ENCODE measurements at regions not wholly inside any gene's neighbourhood (a gene's known extent, or its start where the extent isn't known, plus 50 kb on each side); places are given as distances from the start of the nearest gene placed in this dataset.

DNA sequence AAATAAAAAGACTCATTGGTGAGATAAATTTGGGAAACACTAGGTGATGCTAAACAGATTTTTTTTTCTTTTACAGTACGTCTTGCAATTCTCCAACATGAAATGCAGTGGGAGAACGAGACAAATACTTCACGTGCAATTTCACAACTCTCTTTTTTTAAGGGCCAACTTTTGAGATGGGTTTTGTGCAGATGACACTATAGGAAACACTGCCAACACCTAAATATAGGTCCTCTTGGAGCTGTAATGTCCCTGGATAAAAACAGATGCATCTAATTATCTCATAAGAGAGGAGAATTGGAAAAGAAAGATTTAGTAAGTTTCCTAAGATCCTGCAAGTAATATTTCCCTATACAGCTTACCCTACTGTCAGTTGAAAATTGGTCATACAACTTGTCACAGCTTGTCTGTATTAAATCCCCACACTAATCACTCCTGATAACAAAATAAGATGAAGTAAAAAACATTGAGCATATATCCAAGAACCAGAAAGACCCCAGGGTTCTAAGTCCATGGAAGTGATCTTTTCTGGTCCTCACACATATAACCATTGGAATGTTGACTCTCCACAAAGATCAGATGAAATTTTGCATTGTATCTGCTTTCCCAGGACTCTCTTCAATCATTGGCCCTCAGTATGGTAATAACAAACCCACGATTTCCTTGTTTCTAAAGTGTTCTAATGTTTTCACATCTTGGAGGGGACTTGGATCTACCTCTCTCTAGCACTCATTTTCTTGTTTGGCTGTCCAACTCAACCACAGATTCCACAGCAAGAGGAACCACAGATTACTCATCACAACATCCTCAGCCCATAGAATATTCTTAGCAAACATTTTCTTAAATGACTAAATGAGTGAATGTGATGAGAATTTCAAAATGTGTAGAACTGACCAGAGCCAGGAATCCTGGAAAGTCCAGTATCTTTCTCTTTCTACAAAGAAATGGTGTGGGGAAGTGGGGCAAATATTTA lies 769.4 kb upstream of the USP15 start:
- Histone ChIP-seq H3K27ac (ENCODE audit: low read depth, low read length) (no peak overlapping the region), H3K4me1 (ENCODE audit: control insufficient read depth in 2 of 2, insufficient read depth in 2 of 2, low read length in 2 of 2) (no peaks in the 10 kb centered on the region), H3K27me3 (ENCODE audit: control insufficient read depth in 2 of 2, insufficient read depth in 2 of 2, low read length in 2 of 2) (no peaks in the 10 kb centered on the region), H3K4me3 (ENCODE audit: low read length) (no peak overlapping the region), H3K36me3 (ENCODE audit: control insufficient read depth in 2 of 3, insufficient read depth in 3 of 3, low read length in 3 of 3) (no peaks in the 10 kb centered on the region), H3K9me3 (ENCODE audit: control insufficient read depth in 2 of 3, low read length in 3 of 3) (no peaks in the 10 kb centered on the region)
- Mint-ChIP-seq H3K4me3 (no peak overlapping the region), H3K9me3 (peaks cover 0 to 6% (median 0%) of the 10 kb centered on the region in 11 donors), H3K27ac (no peak overlapping the region), H3K36me3 (no peaks in the 10 kb centered on the region), H3K27me3 (no peaks in the 10 kb centered on the region), H3K4me1 (no peaks in the 10 kb centered on the region)
- DNase-seq (no peak), ATAC-seq (no peak)
- ChIA-PET POLR2A (no interaction called here), CTCF (interaction anchor here (0.6 kb wide), 1 partner anchor 136 kb away, joined by 4 read pairs; no protein-coding TSS in a partner anchor)
- intact Hi-C loops (cut with micrococcal nuclease) = no loop called here

GRCh38 chr12:61502179-61502578 lies 758.0 kb upstream of the USP15 start:
- ATAC-seq = no peak
- Mint-ChIP-seq H3K27me3 (peaks cover 0 to 6% (median 0%) of the 10 kb centered on the region in 5 donors), H3K36me3 (no peaks in the 10 kb centered on the region), H3K4me1 (peaks cover 0 to 3% (median 0%) of the 10 kb centered on the region in 7 donors), H3K27ac (no peak overlapping the region), H3K9me3 (peaks cover 0 to 6% (median 0%) of the 10 kb centered on the region in 11 donors), H3K4me3 (no peak overlapping the region)
- intact Hi-C loops (cut with micrococcal nuclease) = no loop called here
- no peaks in the 10 kb centered on the region for H3K36me3 ChIP-seq (ENCODE audit: control insufficient read depth in 2 of 3, insufficient read depth in 3 of 3, low read length in 3 of 3)
- no peaks in the 10 kb centered on the region for H3K4me1 ChIP-seq (ENCODE audit: control insufficient read depth in 2 of 2, insufficient read depth in 2 of 2, low read length in 2 of 2)
- H3K9me3 ChIP-seq (ENCODE audit: control insufficient read depth in 2 of 3, low read length in 3 of 3) = no peaks in the 10 kb centered on the region
- no peak overlapping the region for H3K27ac ChIP-seq (ENCODE audit: low read depth, low read length)
- no peak for DNase-seq
- H3K27me3 ChIP-seq (ENCODE audit: control insufficient read depth in 2 of 2, insufficient read depth in 2 of 2, low read length in 2 of 2) = no peaks in the 10 kb centered on the region
- H3K4me3 ChIP-seq (ENCODE audit: low read length) = no peak overlapping the region
- ChIA-PET CTCF (no interaction called here), POLR2A (interaction anchor here (0.6 kb wide), 1 partner anchor 95 kb away, joined by 3 read pairs; no protein-coding TSS in a partner anchor)

- CTCF ChIA-PET = no interaction called here
- Histone ChIP-seq H3K4me3 (ENCODE audit: low read length) (no peak overlapping the region), H3K4me1 (ENCODE audit: control insufficient read depth in 2 of 2, insufficient read depth in 2 of 2, low read length in 2 of 2) (no peaks in the 10 kb centered on the region), H3K27me3 (ENCODE audit: control insufficient read depth in 2 of 2, insufficient read depth in 2 of 2, low read length in 2 of 2) (no peaks in the 10 kb centered on the region), H3K27ac (ENCODE audit: low read depth, low read length) (no peak overlapping the region), H3K36me3 (ENCODE audit: control insufficient read depth in 2 of 3, insufficient read depth in 3 of 3, low read length in 3 of 3) (no peaks in the 10 kb centered on the region), H3K9me3 (ENCODE audit: control insufficient read depth in 2 of 3, low read length in 3 of 3) (no peaks in the 10 kb centered on the region)
- no peak for ATAC-seq
- peaks cover 0 to 3% (median 0%) of the 10 kb centered on the region in 7 donors for H3K4me1 Mint-ChIP-seq
- no peaks in the 10 kb centered on the region for H3K36me3 Mint-ChIP-seq
- no peak overlapping the region for H3K4me3 Mint-ChIP-seq
- H3K9me3 Mint-ChIP-seq = peaks cover 0 to 3% (median 0%) of the 10 kb centered on the region in 11 donors
- DNase-seq = no peak
- intact Hi-C loops (cut with micrococcal nuclease) = no loop called here
- H3K27ac Mint-ChIP-seq = no peak overlapping the region
- H3K27me3 Mint-ChIP-seq = peaks cover 0 to 6% (median 0%) of the 10 kb centered on the region in 5 donors
- POLR2A ChIA-PET = no interaction called here
Measured at GRCh38 chr12:61504396-61505080, 755.7 kb upstream of the USP15 start.

GRCh38 chr12:61513499-61513898 lies 746.7 kb upstream of the USP15 start:
- DNase-seq (no peak), ATAC-seq (no peak)
- Mint-ChIP-seq H3K27me3 (no peaks in the 10 kb centered on the region), H3K4me1 (no peaks in the 10 kb centered on the region), H3K9me3 (peaks cover 0 to 2% (median 0%) of the 10 kb centered on the region in 11 donors), H3K36me3 (no peaks in the 10 kb centered on the region), H3K4me3 (no peak overlapping the region), H3K27ac (no peak overlapping the region)
- H3K27me3 ChIP-seq (ENCODE audit: control insufficient read depth in 2 of 2, insufficient read depth in 2 of 2, low read length in 2 of 2) = no peaks in the 10 kb centered on the region
- ChIA-PET POLR2A (no interaction called here), CTCF (no interaction called here)
- no peaks in the 10 kb centered on the region for H3K9me3 ChIP-seq (ENCODE audit: control insufficient read depth in 2 of 3, low read length in 3 of 3)
- H3K4me3 ChIP-seq (ENCODE audit: low read length) = no peak overlapping the region
- H3K4me1 ChIP-seq (ENCODE audit: control insufficient read depth in 2 of 2, insufficient read depth in 2 of 2, low read length in 2 of 2) = no peaks in the 10 kb centered on the region
- no peak overlapping the region for H3K27ac ChIP-seq (ENCODE audit: low read depth, low read length)
- intact Hi-C loops (cut with micrococcal nuclease) = no loop called here
- H3K36me3 ChIP-seq (ENCODE audit: control insufficient read depth in 2 of 3, insufficient read depth in 3 of 3, low read length in 3 of 3) = no peaks in the 10 kb centered on the region

- DNase-seq = no peak
- H3K27ac Mint-ChIP-seq = no peak overlapping the region
- no peaks in the 10 kb centered on the region for H3K4me1 Mint-ChIP-seq
- H3K36me3 ChIP-seq (ENCODE audit: control insufficient read depth in 2 of 3, insufficient read depth in 3 of 3, low read length in 3 of 3) = no peaks in the 10 kb centered on the region
- ChIA-PET CTCF (no interaction called here), POLR2A (no interaction called here)
- no peaks in the 10 kb centered on the region for H3K9me3 ChIP-seq (ENCODE audit: control insufficient read depth in 2 of 3, low read length in 3 of 3)
- no peak overlapping the region for H3K4me3 Mint-ChIP-seq
- intact Hi-C loops (cut with micrococcal nuclease) = no loop called here
- no peaks in the 10 kb centered on the region for H3K27me3 Mint-ChIP-seq
- no peak overlapping the region for H3K4me3 ChIP-seq (ENCODE audit: low read length)
- no peaks in the 10 kb centered on the region for H3K27me3 ChIP-seq (ENCODE audit: control insufficient read depth in 2 of 2, insufficient read depth in 2 of 2, low read length in 2 of 2)
- ATAC-seq = no peak
- H3K4me1 ChIP-seq (ENCODE audit: control insufficient read depth in 2 of 2, insufficient read depth in 2 of 2, low read length in 2 of 2) = no peaks in the 10 kb centered on the region
- H3K9me3 Mint-ChIP-seq = peaks cover 0 to 2% (median 0%) of the 10 kb centered on the region in 11 donors
- H3K36me3 Mint-ChIP-seq = no peaks in the 10 kb centered on the region
- H3K27ac ChIP-seq (ENCODE audit: low read depth, low read length) = no peak overlapping the region
Measured at GRCh38 chr12:61514016-61514415, 746.2 kb upstream of the USP15 start.

GRCh38 chr12:61521258-61521657 lies 738.9 kb upstream of the USP15 start:
- H3K36me3 Mint-ChIP-seq = no peaks in the 10 kb centered on the region
- no peak overlapping the region for H3K27ac Mint-ChIP-seq
- peaks cover 0 to 6% (median 0%) of the 10 kb centered on the region in 5 donors for H3K27me3 Mint-ChIP-seq
- no peaks in the 10 kb centered on the region for H3K4me1 ChIP-seq (ENCODE audit: control insufficient read depth in 2 of 2, insufficient read depth in 2 of 2, low read length in 2 of 2)
- DNase-seq (no peak), ATAC-seq (no peak)
- ChIA-PET CTCF (no interaction called here), POLR2A (no interaction called here)
- peaks cover 0 to 5% (median 0%) of the 10 kb centered on the region in 11 donors for H3K9me3 Mint-ChIP-seq
- H3K36me3 ChIP-seq (ENCODE audit: control insufficient read depth in 2 of 3, insufficient read depth in 3 of 3, low read length in 3 of 3) = no peaks in the 10 kb centered on the region
- H3K9me3 ChIP-seq (ENCODE audit: control insufficient read depth in 2 of 3, low read length in 3 of 3) = no peaks in the 10 kb centered on the region
- no peak overlapping the region for H3K4me3 Mint-ChIP-seq
- H3K4me3 ChIP-seq (ENCODE audit: low read length) = no peak overlapping the region
- no peaks in the 10 kb centered on the region for H3K4me1 Mint-ChIP-seq
- intact Hi-C loops (cut with micrococcal nuclease) = no loop called here
- H3K27me3 ChIP-seq (ENCODE audit: control insufficient read depth in 2 of 2, insufficient read depth in 2 of 2, low read length in 2 of 2) = no peaks in the 10 kb centered on the region
- H3K27ac ChIP-seq (ENCODE audit: low read depth, low read length) = no peak overlapping the region

All from naive thymus-derived CD4-positive, alpha-beta T cell (primary cell).